GM23338 (cell line): ENCODE measurements at regions not wholly inside any gene's neighbourhood (a gene's known extent, or its start where the extent isn't known, plus 50 kb on each side); places are given as distances from the start of the nearest gene placed in this dataset.
"Not testable (repeated sequence)": the region's sequence is repeated elsewhere in the genome, so short reads cannot be mapped to it uniquely, and the experiment has no call there.

Source experiments
- ATAC-seq: fragments of 200-7000 bp; cut with Tn5 transposase; 3 replicates; pipeline ENCODE4 v1.9.1; 2020
- DNase-seq: peaks from one replicate; pipeline ENCODE4 v3.0.0-alpha.2; 2015; ENCODE audit warnings: low spot score
- H2AFZ ChIP-seq: fragments of 200-600 bp; sonication (generic); 2 replicates; pipeline ENCODE4 v1.8.0; 2016; ENCODE audit warnings: antibody characterized with exemption, mild to moderate bottlenecking, moderate library complexity
- H3F3A ChIP-seq: fragments of 200-600 bp; sonication (generic); replicated peaks from 2 replicates; pipeline ENCODE4 v1.8.0; 2017; ENCODE audit warnings: antibody characterized with exemption, mixed run types, low read depth
- H3K27ac ChIP-seq: fragments of 200-600 bp; sonication (generic); 2 replicates; pipeline ENCODE4 v1.6.1; 2016; ENCODE audit warnings: low read depth
- H3K27me3 ChIP-seq: fragments of 200-600 bp; sonication (generic); 2 replicates; pipeline ENCODE4 v1.8.0; 2016; ENCODE audit warnings: mild to moderate bottlenecking, mixed run types, moderate library complexity; ENCODE audit not compliant: insufficient read depth
- H3K36me3 ChIP-seq: fragments of 200-600 bp; sonication (generic); 2 replicates; pipeline ENCODE4 v1.8.0; 2016; ENCODE audit warnings: mild to moderate bottlenecking; ENCODE audit not compliant: insufficient read depth
- H3K4me1 ChIP-seq: fragments of 200-600 bp; sonication (generic); 2 replicates; pipeline ENCODE4 v1.8.0; 2016; ENCODE audit warnings: mild to moderate bottlenecking, moderate library complexity; ENCODE audit not compliant: insufficient read depth
- H3K4me2 ChIP-seq: fragments of 200-600 bp; sonication (generic); 2 replicates; pipeline ENCODE4 v1.7.1; 2017; ENCODE audit warnings: mixed run types
- H3K4me3 ChIP-seq: fragments of 200-600 bp; sonication (generic); 2 replicates; pipeline ENCODE4 v1.6.1; 2016; ENCODE audit warnings: mixed run types
- H3K79me2 ChIP-seq: fragments of 200-600 bp; sonication (generic); replicated peaks from 2 replicates; pipeline ENCODE4 v1.8.0; 2017; ENCODE audit warnings: mild to moderate bottlenecking; ENCODE audit not compliant: insufficient read depth
- H3K9me2 ChIP-seq: fragments of 200-600 bp; sonication (generic); 2 replicates; pipeline ENCODE4 v1.8.0; 2017; ENCODE audit not compliant: insufficient read depth
- H4K20me1 ChIP-seq: fragments of 200-600 bp; sonication (generic); replicated peaks from 2 replicates; pipeline ENCODE4 v1.8.0; 2017; ENCODE audit warnings: mild to moderate bottlenecking; ENCODE audit not compliant: insufficient read depth
- H3K27ac Mint-ChIP-seq: 2 replicates; pipeline ENCODE4 v1.8.0; 2020; ENCODE audit warnings: inconsistent platforms, mild to moderate bottlenecking, moderate library complexity, mixed read lengths
- H3K27me3 Mint-ChIP-seq: 3 replicates; pipeline ENCODE4 v1.8.0; 2022; ENCODE audit warnings: low read depth, mild to moderate bottlenecking, moderate library complexity, mixed read lengths, inconsistent platforms; ENCODE audit not compliant: insufficient read depth, poor library complexity
- H3K36me3 Mint-ChIP-seq: 3 replicates; pipeline ENCODE4 v1.8.0; 2021; ENCODE audit warnings: low read depth, mild to moderate bottlenecking, inconsistent platforms, moderate library complexity, mixed read lengths
- H3K4me1 Mint-ChIP-seq: 3 replicates; pipeline ENCODE4 v1.8.0; 2020; ENCODE audit warnings: mild to moderate bottlenecking, inconsistent platforms, mixed read lengths
- H3K4me3 Mint-ChIP-seq: 3 replicates; pipeline ENCODE4 v1.8.0; 2021; ENCODE audit warnings: moderate library complexity, mild to moderate bottlenecking, inconsistent platforms, mixed read lengths
- H3K9me3 Mint-ChIP-seq: 3 replicates; pipeline ENCODE4 v1.8.0; 2020; ENCODE audit warnings: moderate library complexity, mild to moderate bottlenecking, inconsistent platforms, mixed read lengths
- CREB1 ChIP-seq: fragments of 250-450 bp; sonication (Bioruptor Pico); IDR thresholded peaks from 2 replicates; pipeline ENCODE4 v1.5.0; 2020; ENCODE audit warnings: low read depth, mild to moderate bottlenecking, moderate library complexity
- EZH2 ChIP-seq: fragments of 200-600 bp; sonication (generic); IDR thresholded peaks from one replicate; pipeline ENCODE4 v1.8.0; 2017; ENCODE audit warnings: antibody characterized with exemption, mild to moderate bottlenecking, low read depth; ENCODE audit not compliant: unreplicated experiment
- NANOG ChIP-seq: IDR thresholded peaks from 2 replicates; pipeline ENCODE4 v1.6.1; 2016; ENCODE audit warnings: antibody characterized with exemption, borderline replicate concordance
- POLR2AphosphoS5 ChIP-seq: IDR thresholded peaks from 2 replicates; pipeline ENCODE4 v1.6.1; 2016; ENCODE audit warnings: antibody characterized with exemption, low read depth
- STAT1 ChIP-seq: IDR thresholded peaks from one replicate; pipeline ENCODE4 v1.6.1; 2016; ENCODE audit warnings: antibody characterized with exemption; ENCODE audit not compliant: unreplicated experiment
- ZNF114 ChIP-seq: fragments of 250-450 bp; sonication (Bioruptor Pico); IDR thresholded peaks from 2 replicates; pipeline ENCODE4 v1.5.0; 2020; ENCODE audit warnings: mild to moderate bottlenecking, moderate library complexity
- TF ChIP-seq, protein P1 (sequence below): IDR thresholded peaks from one replicate; pipeline ENCODE4 v1.6.1; 2018; ENCODE audit warnings: antibody characterized with exemption; ENCODE audit not compliant: unreplicated experiment
- TF ChIP-seq, protein P2 (sequence below), 2 experiments: fragments of 200-600 bp in 1 of 2; sonication (generic) in 1 of 2; conservative IDR thresholded peaks; 2 replicates each; pipeline versions ENCODE4 v1.5.1 to v1.6.1; 2016 to 2017; ENCODE audit warnings: antibody characterized with exemption in 2 of 2, low read depth in 2 of 2, mild to moderate bottlenecking in 2 of 2, moderate library complexity in 1 of 2

DNA sequence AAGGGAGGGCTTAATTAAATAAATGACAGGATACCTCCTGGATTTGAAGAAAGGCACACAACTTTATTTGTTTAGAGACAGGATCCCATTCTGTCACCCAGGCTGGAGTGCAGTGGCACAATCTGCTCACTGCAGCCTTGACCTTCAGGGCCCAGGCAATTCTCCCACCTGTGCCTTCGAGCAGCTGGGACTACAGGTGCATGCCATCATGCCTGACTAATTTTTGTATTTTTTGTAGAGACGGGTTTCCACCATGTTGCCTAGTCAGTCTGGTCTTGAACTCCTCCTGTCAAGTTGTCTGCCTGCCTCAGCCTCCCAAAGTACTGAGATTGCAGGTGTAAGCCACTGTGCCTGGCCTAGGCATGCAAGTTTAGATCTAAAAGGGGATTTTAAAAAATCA, 272.7 kb upstream of the MBL2 start:
- no peaks in the 10 kb centered on the region for H3K36me3 Mint-ChIP-seq
- DNase-seq: no peak
- no peaks in the 10 kb centered on the region; the same call in 2 of the 3 replicates for H3K4me1 Mint-ChIP-seq

DNA sequence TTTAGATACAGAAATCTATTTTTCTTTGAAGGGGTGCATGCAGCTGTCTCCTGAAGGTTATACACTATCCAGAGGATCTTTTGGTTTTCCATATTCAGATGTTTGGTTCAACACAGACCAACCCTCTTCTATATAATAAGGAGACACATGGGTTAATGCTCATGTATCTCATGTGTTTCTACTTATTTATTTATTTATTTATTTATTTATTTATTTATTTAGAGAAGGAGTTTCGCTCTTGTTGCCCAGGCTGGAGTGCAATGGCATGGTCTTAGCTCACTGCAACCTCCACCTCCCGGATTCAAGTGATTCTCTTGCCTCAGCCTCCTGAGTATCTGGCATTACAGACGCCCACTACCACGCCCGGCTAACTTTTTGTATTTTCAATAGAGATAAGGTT, 263.2 kb upstream of the MBL2 start:
- H3K9me2 ChIP-seq: not testable (repeated sequence)

More for the DNA sequence above, 272.7 kb upstream of the MBL2 start:
- Mint-ChIP-seq H3K27me3 (no peaks in the 10 kb centered on the region), H3K27ac (no peak overlapping the region), H3K9me3 (no peaks in the 10 kb centered on the region), H3K4me3 (no peak overlapping the region)
- H3K4me2 ChIP-seq: no peak overlapping the region
- H3K9me2 ChIP-seq: no peaks in the 10 kb centered on the region
- H3K27ac ChIP-seq: no peak overlapping the region
- no peak for ATAC-seq
- H4K20me1 ChIP-seq: no peaks in the 10 kb centered on the region
- H2AFZ ChIP-seq: 0 out of 2 replicates have a peak overlapping the region, but pooled peaks have one; percentile 24
- H3K27me3 ChIP-seq: no peaks in the 10 kb centered on the region
- no peak overlapping the region for H3K4me3 ChIP-seq
- H3K4me1 ChIP-seq: peaks cover 7% of the 10 kb centered on the region; the same call in 1 of the 2 replicates
- H3F3A ChIP-seq: no peaks in the 10 kb centered on the region
- no peaks in the 10 kb centered on the region for H3K36me3 ChIP-seq
- no peaks in the 10 kb centered on the region for H3K79me2 ChIP-seq
- TF ChIP-seq NANOG (no peak), CREB1 (CRISPR knock-in tag) (no peak), ZNF114 (CRISPR knock-in tag) (no peak), EZH2 (no peak), POLR2AphosphoS5 (no peak)
- TF ChIP-seq, protein P1, sequence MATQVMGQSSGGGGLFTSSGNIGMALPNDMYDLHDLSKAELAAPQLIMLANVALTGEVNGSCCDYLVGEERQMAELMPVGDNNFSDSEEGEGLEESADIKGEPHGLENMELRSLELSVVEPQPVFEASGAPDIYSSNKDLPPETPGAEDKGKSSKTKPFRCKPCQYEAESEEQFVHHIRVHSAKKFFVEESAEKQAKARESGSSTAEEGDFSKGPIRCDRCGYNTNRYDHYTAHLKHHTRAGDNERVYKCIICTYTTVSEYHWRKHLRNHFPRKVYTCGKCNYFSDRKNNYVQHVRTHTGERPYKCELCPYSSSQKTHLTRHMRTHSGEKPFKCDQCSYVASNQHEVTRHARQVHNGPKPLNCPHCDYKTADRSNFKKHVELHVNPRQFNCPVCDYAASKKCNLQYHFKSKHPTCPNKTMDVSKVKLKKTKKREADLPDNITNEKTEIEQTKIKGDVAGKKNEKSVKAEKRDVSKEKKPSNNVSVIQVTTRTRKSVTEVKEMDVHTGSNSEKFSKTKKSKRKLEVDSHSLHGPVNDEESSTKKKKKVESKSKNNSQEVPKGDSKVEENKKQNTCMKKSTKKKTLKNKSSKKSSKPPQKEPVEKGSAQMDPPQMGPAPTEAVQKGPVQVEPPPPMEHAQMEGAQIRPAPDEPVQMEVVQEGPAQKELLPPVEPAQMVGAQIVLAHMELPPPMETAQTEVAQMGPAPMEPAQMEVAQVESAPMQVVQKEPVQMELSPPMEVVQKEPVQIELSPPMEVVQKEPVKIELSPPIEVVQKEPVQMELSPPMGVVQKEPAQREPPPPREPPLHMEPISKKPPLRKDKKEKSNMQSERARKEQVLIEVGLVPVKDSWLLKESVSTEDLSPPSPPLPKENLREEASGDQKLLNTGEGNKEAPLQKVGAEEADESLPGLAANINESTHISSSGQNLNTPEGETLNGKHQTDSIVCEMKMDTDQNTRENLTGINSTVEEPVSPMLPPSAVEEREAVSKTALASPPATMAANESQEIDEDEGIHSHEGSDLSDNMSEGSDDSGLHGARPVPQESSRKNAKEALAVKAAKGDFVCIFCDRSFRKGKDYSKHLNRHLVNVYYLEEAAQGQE: no peak

DNA sequence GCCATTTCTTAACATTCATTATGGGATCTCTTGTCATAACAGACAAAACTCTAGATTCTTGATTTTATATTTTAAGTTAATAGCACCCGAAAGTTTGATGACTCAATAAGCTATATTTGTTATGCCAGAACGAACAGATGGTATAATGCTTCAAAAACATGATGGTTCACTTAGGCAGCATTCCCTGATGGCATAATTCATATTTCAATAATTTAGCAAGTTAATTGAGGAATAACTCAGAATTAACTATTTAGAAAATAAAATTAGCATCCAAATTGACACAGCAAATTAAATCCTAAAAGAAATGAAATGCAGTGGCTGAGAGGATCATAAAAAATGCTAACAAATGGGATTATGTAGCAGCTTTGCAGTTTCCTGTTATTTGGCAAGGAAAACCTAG, 260.8 kb upstream of the MBL2 start:
- Histone ChIP-seq H3K4me2 (no peak overlapping the region), H3K4me3 (no peak overlapping the region), H3K27me3 (no peaks in the 10 kb centered on the region), H3K9me2 (peaks cover 10% of the 10 kb centered on the region), H3K36me3 (no peaks in the 10 kb centered on the region), H3K27ac (no peak overlapping the region), H2AFZ (no peak overlapping the region), H4K20me1 (no peaks in the 10 kb centered on the region), H3K4me1 (peaks cover 24% of the 10 kb centered on the region), H3F3A (no peaks in the 10 kb centered on the region), H3K79me2 (no peaks in the 10 kb centered on the region)
- DNase-seq (no peak), ATAC-seq (no peak)
- Mint-ChIP-seq H3K9me3 (no peaks in the 10 kb centered on the region), H3K36me3 (no peaks in the 10 kb centered on the region), H3K27ac (no peak overlapping the region), H3K4me1 (peaks cover 12% of the 10 kb centered on the region), H3K4me3 (no peak overlapping the region), H3K27me3 (no peaks in the 10 kb centered on the region)
- TF ChIP-seq CREB1 (CRISPR knock-in tag) (no peak), EZH2 (no peak), STAT1 (no peak)
- TF ChIP-seq, protein P2, sequence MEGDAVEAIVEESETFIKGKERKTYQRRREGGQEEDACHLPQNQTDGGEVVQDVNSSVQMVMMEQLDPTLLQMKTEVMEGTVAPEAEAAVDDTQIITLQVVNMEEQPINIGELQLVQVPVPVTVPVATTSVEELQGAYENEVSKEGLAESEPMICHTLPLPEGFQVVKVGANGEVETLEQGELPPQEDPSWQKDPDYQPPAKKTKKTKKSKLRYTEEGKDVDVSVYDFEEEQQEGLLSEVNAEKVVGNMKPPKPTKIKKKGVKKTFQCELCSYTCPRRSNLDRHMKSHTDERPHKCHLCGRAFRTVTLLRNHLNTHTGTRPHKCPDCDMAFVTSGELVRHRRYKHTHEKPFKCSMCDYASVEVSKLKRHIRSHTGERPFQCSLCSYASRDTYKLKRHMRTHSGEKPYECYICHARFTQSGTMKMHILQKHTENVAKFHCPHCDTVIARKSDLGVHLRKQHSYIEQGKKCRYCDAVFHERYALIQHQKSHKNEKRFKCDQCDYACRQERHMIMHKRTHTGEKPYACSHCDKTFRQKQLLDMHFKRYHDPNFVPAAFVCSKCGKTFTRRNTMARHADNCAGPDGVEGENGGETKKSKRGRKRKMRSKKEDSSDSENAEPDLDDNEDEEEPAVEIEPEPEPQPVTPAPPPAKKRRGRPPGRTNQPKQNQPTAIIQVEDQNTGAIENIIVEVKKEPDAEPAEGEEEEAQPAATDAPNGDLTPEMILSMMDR (conservative IDR thresholded peaks at IDR 0.05; ENCODE audit: low read depth in 2 of 2): no peak

More for the DNA sequence above, 263.2 kb upstream of the MBL2 start:
- not testable (repeated sequence) for H3K27me3 Mint-ChIP-seq, H3K36me3 Mint-ChIP-seq, H3K36me3 ChIP-seq, DNase-seq, H3K27ac ChIP-seq, H3K4me3 Mint-ChIP-seq, H3K9me3 Mint-ChIP-seq, H3K4me1 Mint-ChIP-seq, H2AFZ ChIP-seq, H3F3A ChIP-seq, H4K20me1 ChIP-seq, H3K79me2 ChIP-seq, H3K27ac Mint-ChIP-seq, H3K4me2 ChIP-seq, H3K4me3 ChIP-seq, ATAC-seq, H3K27me3 ChIP-seq
- peaks cover 13% of the 10 kb centered on the region for H3K4me1 ChIP-seq
